ENCODE measurements at regions not wholly inside any gene's neighbourhood (a gene's known extent, or its start where the extent isn't known, plus 50 kb on each side); places are given as distances from the start of the nearest gene placed in this dataset.

DNA sequence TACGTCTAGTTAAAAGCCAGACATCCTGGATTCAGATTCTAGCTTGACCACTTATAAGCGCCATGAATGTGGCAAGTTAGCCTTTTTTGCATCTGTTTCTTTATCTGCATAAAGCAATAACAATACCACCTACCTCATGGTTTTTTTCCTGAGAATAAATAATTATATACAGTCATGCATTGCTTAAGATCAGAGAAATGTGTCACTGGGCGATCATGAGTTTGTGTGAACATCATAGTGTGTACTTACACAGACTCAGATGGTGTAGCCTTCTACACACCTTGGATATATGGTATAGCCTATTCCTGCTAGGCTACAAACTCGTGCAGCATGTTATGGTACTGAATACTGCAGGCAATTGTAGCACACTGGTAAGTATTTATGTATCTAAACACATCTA is 84.7 kb upstream of the PELI1 start:
- Histone ChIP-seq H3K4me3 (ENCODE audit: severe bottlenecking) (no peak overlapping the region), H3K27me3 (ENCODE audit: insufficient read depth, poor library complexity, severe bottlenecking) (no peaks in the 10 kb centered on the region), H3K36me3 (ENCODE audit: low read depth) (no peaks in the 10 kb centered on the region), H3K4me1 (ENCODE audit: insufficient read depth, poor library complexity, severe bottlenecking) (no peaks in the 10 kb centered on the region), H3K9me3 (ENCODE audit: severe bottlenecking) (no peaks in the 10 kb centered on the region), H3K27ac (ENCODE audit: poor library complexity, severe bottlenecking) (no peak overlapping the region)
- TF ChIP-seq, protein P1, sequence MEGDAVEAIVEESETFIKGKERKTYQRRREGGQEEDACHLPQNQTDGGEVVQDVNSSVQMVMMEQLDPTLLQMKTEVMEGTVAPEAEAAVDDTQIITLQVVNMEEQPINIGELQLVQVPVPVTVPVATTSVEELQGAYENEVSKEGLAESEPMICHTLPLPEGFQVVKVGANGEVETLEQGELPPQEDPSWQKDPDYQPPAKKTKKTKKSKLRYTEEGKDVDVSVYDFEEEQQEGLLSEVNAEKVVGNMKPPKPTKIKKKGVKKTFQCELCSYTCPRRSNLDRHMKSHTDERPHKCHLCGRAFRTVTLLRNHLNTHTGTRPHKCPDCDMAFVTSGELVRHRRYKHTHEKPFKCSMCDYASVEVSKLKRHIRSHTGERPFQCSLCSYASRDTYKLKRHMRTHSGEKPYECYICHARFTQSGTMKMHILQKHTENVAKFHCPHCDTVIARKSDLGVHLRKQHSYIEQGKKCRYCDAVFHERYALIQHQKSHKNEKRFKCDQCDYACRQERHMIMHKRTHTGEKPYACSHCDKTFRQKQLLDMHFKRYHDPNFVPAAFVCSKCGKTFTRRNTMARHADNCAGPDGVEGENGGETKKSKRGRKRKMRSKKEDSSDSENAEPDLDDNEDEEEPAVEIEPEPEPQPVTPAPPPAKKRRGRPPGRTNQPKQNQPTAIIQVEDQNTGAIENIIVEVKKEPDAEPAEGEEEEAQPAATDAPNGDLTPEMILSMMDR (IDR thresholded peaks at IDR 0.05; ENCODE audit: poor library complexity, severe bottlenecking) = no peak
- no peak for ATAC-seq (ENCODE audit: low read depth)
- DNase-seq (ENCODE audit: low spot score) = no peak

DNA sequence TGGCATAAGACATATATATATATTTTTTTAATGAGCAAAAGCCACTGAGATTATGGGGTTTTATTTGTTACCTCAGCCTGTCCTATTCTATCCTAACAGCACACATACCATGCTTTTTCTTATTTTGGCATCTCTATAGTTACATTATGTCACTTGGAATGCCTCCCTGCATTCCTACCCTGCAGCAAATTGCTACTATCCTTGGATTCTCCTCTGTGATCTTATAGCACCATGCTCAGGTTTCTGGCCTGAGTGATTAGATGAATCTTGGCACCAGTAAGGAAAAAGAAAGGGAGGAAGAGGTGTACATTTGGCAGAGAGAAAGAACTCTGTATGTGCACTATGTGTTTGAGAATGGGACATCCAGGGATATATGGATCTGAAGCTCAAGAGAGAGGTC is 86.3 kb upstream of the PELI1 start:
- DNase-seq (ENCODE audit: low spot score) = no peak
- H3K9me3 ChIP-seq (ENCODE audit: severe bottlenecking) = no peaks in the 10 kb centered on the region
- TF ChIP-seq, protein P1 (IDR thresholded peaks at IDR 0.05; ENCODE audit: poor library complexity, severe bottlenecking) = no peak
- ATAC-seq (ENCODE audit: low read depth) = no peak
- H3K4me1 ChIP-seq (ENCODE audit: insufficient read depth, poor library complexity, severe bottlenecking) = no peaks in the 10 kb centered on the region
- H3K36me3 ChIP-seq (ENCODE audit: low read depth) = no peaks in the 10 kb centered on the region
- H3K27me3 ChIP-seq (ENCODE audit: insufficient read depth, poor library complexity, severe bottlenecking) = no peaks in the 10 kb centered on the region
- no peak overlapping the region for H3K27ac ChIP-seq (ENCODE audit: poor library complexity, severe bottlenecking)
- no peak overlapping the region for H3K4me3 ChIP-seq (ENCODE audit: severe bottlenecking)

DNA sequence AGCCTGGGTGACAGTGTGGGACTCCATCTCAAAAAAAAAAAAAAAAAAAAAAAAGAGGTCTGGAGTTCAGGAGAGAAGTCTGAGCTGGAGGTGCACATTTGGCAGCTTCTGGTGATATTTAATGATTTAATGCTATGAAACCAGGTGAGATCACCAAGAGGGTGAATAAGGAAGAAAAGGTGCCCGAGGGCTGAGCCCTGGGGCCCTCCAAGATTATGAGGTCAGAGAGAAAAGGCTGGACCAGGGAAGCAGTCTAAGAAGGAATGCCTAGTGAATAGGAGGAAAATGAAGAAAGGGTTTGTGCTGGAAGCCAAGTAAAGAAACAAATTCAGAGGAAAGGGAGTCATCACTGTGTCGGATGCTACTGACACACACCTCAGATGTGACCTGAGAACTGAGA is 88.0 kb upstream of the PELI1 start:
- Histone ChIP-seq H3K4me1 (ENCODE audit: insufficient read depth, poor library complexity, severe bottlenecking) (no peaks in the 10 kb centered on the region), H3K27me3 (ENCODE audit: insufficient read depth, poor library complexity, severe bottlenecking) (no peaks in the 10 kb centered on the region), H3K36me3 (ENCODE audit: low read depth) (no peaks in the 10 kb centered on the region), H3K27ac (ENCODE audit: poor library complexity, severe bottlenecking) (no peak overlapping the region), H3K9me3 (ENCODE audit: severe bottlenecking) (no peaks in the 10 kb centered on the region), H3K4me3 (ENCODE audit: severe bottlenecking) (no peak overlapping the region)
- DNase-seq (ENCODE audit: low spot score) = no peak
- TF ChIP-seq, protein P1 (IDR thresholded peaks at IDR 0.05; ENCODE audit: poor library complexity, severe bottlenecking) = no peak
- no peak for ATAC-seq (ENCODE audit: low read depth)

DNA sequence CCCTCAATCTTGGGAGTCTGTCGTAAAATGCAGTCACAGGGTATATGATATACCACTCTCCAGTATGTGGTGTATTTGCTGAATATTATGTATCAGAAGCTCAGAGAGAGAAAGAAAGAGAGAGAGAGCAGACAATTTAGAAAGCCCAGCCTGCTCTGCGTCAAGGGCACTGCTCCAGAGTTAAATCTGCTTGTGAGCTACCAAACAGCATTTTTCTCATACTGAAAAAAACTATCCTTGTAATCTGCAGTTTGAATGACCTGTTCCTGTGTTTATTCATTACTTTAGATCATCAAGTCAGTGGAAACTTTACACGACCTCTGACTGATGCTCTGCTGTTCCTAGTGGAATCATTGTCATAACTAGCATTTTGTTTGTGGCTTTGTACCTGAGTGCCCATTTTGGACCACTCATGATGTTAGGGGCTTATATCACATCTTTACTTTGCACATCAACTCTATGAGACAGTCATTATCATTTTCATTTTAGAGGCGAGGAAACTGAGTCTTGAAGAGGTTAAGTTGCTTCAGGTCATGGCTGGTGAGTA is 89.2 kb upstream of the PELI1 start:
- Histone ChIP-seq H3K4me3 (ENCODE audit: severe bottlenecking) (no peak overlapping the region), H3K27ac (ENCODE audit: poor library complexity, severe bottlenecking) (no peak overlapping the region), H3K9me3 (ENCODE audit: severe bottlenecking) (peaks cover 3% of the 10 kb centered on the region), H3K4me1 (ENCODE audit: insufficient read depth, poor library complexity, severe bottlenecking) (no peaks in the 10 kb centered on the region), H3K27me3 (ENCODE audit: insufficient read depth, poor library complexity, severe bottlenecking) (no peaks in the 10 kb centered on the region), H3K36me3 (ENCODE audit: low read depth) (no peaks in the 10 kb centered on the region)
- ATAC-seq (ENCODE audit: low read depth) (no peak), DNase-seq (ENCODE audit: low spot score) (no peak)
- TF ChIP-seq, protein P1 (IDR thresholded peaks at IDR 0.05; ENCODE audit: poor library complexity, severe bottlenecking) = no peak

DNA sequence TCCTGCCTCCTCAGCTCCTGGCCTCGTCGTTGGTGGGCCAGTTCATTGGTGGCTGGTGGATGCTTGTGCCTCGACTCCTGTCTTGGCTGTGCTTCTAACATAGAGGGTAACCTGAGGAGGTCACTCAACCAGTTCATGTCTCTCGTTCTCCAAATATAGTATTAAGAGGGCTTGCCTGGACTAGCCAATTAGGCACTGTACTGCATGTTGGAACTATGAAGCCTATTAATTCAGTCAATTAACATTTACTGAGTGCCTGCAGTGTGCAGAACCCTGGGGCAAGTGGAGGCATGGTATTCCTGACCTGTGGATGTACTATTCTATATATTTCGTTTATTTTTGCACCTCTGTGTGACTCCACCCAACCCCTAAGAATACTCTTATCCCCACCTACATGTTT is 89.9 kb upstream of the PELI1 start:
- ATAC-seq (ENCODE audit: low read depth) = no peak
- H3K27me3 ChIP-seq (ENCODE audit: insufficient read depth, poor library complexity, severe bottlenecking) = no peaks in the 10 kb centered on the region
- H3K4me3 ChIP-seq (ENCODE audit: severe bottlenecking) = no peak overlapping the region
- H3K36me3 ChIP-seq (ENCODE audit: low read depth) = no peaks in the 10 kb centered on the region
- H3K27ac ChIP-seq (ENCODE audit: poor library complexity, severe bottlenecking) = no peak overlapping the region
- no peak for DNase-seq (ENCODE audit: low spot score)
- TF ChIP-seq, protein P1 (IDR thresholded peaks at IDR 0.05; ENCODE audit: poor library complexity, severe bottlenecking) = no peak
- H3K4me1 ChIP-seq (ENCODE audit: insufficient read depth, poor library complexity, severe bottlenecking) = no peaks in the 10 kb centered on the region
- H3K9me3 ChIP-seq (ENCODE audit: severe bottlenecking) = peaks cover 3% of the 10 kb centered on the region
